Esophagus (tissue), 2 donors: ENCODE measurements at regions not wholly inside any gene's neighbourhood (a gene's known extent, or its start where the extent isn't known, plus 50 kb on each side); places are given as distances from the start of the nearest gene placed in this dataset.

Source experiments
- H3K27ac ChIP-seq, 2 donors: one replicate each; pipeline ENCODE4 v1.5.1; 2013; ENCODE audit warnings: low read depth in 2 of 2, mild to moderate bottlenecking in 2 of 2, inconsistent platforms in 1 of 2, low read length in 1 of 2, moderate library complexity in 1 of 2
- H3K27me3 ChIP-seq, 2 donors: one replicate each; pipeline ENCODE4 v1.6.1; 2013; ENCODE audit warnings: low read length in 2 of 2, control low read depth in 1 of 2, mild to moderate bottlenecking in 1 of 2; ENCODE audit not compliant: insufficient read depth in 2 of 2, control insufficient read depth in 1 of 2
- H3K36me3 ChIP-seq, 2 donors: one replicate each; pipeline ENCODE4 v1.6.1; 2013; ENCODE audit warnings: low read length in 1 of 2; ENCODE audit not compliant: control insufficient read depth in 2 of 2, insufficient read depth in 2 of 2
- H3K4me1 ChIP-seq, 2 donors: one replicate each; pipeline ENCODE4 v1.6.1; 2013; ENCODE audit warnings: low read length in 1 of 2; ENCODE audit not compliant: control insufficient read depth in 2 of 2, insufficient read depth in 2 of 2
- H3K4me3 ChIP-seq, 2 donors: one replicate each; pipeline ENCODE4 v1.5.1; 2013; ENCODE audit warnings: low read length in 2 of 2, mild to moderate bottlenecking in 2 of 2, low read depth in 1 of 2, moderate library complexity in 1 of 2
- H3K9me3 ChIP-seq, 2 donors: one replicate each; pipeline ENCODE4 v1.6.1; 2013; ENCODE audit warnings: mild to moderate bottlenecking in 2 of 2, low read depth in 1 of 2, low read length in 1 of 2, moderate library complexity in 1 of 2; ENCODE audit not compliant: control insufficient read depth in 2 of 2, insufficient read depth in 1 of 2
- WGBS, 2 donors: extraction: QIAGEN DNeasy Blood & Tissue Kit; methylation state at CpG; one replicate each; pipeline ENCODE4 v1.1.7; 2013; 5-methylcytosine and 5-hydroxymethylcytosine counted together
- donor health status: healthy with polysubstance abuse.
- donor health status: Bipolar disorder and iron deficiency.

DNA sequence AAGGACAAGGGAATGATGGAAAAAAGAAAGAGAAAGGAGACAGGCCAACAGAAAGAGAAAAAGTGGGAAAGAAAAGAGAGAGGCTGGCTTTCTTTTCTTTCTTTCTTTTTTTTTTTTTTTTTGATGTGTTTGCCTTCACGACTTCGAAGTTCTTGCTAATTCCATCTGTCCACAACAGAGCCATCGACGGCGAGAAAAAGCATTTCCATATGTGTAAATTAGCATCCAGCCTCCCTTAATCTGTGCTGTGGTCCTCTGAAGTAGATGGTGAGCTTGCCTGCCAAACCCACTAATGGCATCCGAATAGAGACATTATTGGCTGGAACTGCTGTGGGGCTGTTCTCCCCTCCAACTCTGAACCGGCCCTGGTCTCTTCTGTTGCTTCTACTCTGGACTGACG, 997.4 kb downstream of the BCL11B start:
- no peaks in the 10 kb centered on the region for H3K36me3 ChIP-seq
- WGBS, 2 donors, result 87 to 91% methylated on average over 8 of the region's 8 CpGs

DNA sequence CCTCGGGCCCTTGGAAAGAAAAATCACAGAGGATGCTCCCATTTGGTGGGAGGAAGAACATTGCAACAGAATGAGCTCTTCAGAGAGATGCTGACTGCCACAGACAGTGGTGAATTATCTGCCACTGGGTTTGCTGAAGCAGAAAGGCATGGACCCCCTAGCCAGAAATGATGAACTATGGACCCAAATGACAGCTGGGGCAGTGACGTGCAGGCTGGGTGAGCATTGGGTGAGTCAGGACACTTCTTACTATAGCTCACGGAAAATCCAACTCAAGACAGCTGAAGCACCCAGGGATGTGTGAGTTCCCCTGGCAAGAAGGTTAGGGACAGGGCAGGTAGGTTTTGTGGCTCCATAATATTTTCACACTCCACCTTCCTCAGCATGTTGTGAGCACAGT, 993.2 kb downstream of the BCL11B start:
- WGBS, 2 donors, result 72 to 87% methylated on average over 3 of the region's 3 CpGs
- Histone ChIP-seq H3K4me3 (no peak overlapping the region), H3K9me3 (peaks cover 0 to 3% of the 10 kb centered on the region in 2 donors), H3K27me3 (no peaks in the 10 kb centered on the region), H3K27ac (no peak overlapping the region), H3K36me3 (no peaks in the 10 kb centered on the region), H3K4me1 (no peaks in the 10 kb centered on the region)

More for the DNA sequence above, 997.4 kb downstream of the BCL11B start:
- Histone ChIP-seq H3K4me1 (no peaks in the 10 kb centered on the region), H3K4me3 (no peak overlapping the region), H3K9me3 (peaks cover 0 to 6% of the 10 kb centered on the region in 2 donors), H3K27ac (no peak overlapping the region), H3K27me3 (no peaks in the 10 kb centered on the region)

DNA sequence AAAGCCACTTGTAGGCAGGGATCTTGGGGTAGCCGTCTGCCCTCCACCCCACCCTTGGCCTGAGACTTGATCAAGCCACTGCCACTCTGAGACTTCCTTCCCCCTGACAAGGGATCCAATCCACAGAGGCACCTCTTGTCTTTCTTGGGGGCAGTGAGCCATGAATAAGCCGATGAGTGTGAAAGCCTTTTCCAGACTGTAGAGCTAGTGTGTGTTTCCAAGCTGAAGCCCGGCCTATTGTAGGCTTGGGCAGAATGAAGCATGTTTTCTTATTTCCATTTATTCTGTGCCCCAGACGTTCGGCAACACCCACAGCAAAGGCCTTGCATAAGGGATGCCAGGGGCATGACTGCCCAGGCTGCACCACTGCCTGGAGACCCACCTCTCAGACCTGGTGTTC, 991.6 kb downstream of the BCL11B start:
- H3K9me3 ChIP-seq, result peaks cover under 1 to 3% of the 10 kb centered on the region in 2 donors
- no peaks in the 10 kb centered on the region for H3K27me3 ChIP-seq
- no peaks in the 10 kb centered on the region for H3K4me1 ChIP-seq
- no peak overlapping the region for H3K27ac ChIP-seq
- 83 to 89% methylated on average over 5 of the region's 5 CpGs for WGBS, 2 donors
- no peak overlapping the region for H3K4me3 ChIP-seq
- no peaks in the 10 kb centered on the region for H3K36me3 ChIP-seq

DNA sequence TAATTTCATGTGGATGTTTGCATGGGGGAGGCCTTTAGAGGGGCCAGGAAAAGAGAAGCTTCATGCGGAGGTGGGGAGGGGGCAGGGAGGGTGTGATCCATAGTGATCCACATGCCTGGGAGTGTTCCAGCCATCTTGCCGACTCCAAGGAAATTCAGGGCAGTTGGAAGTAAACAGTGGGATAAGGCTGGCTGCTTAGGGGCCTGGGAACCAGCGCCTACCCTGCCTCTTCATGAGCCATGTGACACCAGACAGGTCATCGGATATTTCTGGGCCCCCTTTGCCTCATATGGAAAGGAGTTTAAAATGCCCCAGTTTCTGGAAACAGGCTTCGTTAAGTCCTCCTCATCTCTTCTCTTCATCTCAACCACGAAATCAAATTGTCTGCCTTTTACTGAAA, 983.2 kb downstream of the BCL11B start:
- H3K4me3 ChIP-seq, result no peak overlapping the region
- no peaks in the 10 kb centered on the region for H3K36me3 ChIP-seq
- peaks cover 0 to 3% of the 10 kb centered on the region in 2 donors for H3K9me3 ChIP-seq
- 86 to 87% methylated on average over 6 of the region's 6 CpGs for WGBS, 2 donors
- H3K27me3 ChIP-seq, result no peaks in the 10 kb centered on the region
- H3K27ac ChIP-seq, result no peak overlapping the region
- peaks cover 0 to 3% of the 10 kb centered on the region in 2 donors for H3K4me1 ChIP-seq

DNA sequence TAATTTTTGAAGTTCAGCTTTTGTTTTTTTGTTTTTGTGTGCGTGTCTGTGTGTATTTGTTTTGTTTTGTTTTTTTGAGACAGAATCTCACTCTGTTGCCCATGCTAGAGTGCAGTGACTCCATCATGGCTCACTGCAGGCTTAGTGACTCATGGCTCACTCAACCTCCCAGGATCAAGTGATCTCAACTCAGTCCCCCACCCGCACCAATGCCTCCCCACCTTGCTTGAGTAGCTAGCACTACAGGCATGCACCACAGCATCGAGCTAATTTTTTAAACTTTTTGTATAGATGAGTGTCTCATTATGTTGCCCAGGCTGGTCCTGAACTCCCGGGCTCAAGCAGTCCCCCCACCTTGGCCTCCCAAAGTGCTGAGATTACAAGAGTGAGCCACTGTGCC, 981.4 kb downstream of the BCL11B start:
- Histone ChIP-seq H3K4me1 (peaks cover 0 to 4% of the 10 kb centered on the region in 2 donors), H3K4me3 (no peak overlapping the region), H3K9me3 (peaks cover 0 to under 1% of the 10 kb centered on the region in 2 donors), H3K36me3 (no peaks in the 10 kb centered on the region), H3K27ac (no peak overlapping the region), H3K27me3 (no peaks in the 10 kb centered on the region)
- WGBS, 2 donors, result 64 to 80% methylated on average over 4 of the region's 4 CpGs

DNA sequence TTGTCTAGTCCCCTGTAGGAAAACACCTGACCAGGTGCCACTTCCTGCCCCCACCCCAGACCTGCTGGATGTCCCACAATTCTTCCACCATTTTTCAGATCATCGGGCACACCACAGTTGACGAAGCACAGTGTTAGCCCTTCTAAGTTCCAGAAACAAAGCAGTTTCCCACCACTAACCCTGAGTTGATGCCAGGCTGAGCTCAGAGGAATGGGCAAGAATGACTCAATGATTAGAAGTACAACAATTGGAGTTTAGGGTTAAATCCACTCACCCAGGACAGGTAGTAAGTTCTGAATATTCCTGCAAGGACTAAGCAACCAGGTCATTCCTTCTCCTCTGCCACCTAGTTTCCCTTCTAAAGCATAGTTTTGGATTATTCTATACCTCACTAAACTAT, 979.8 kb downstream of the BCL11B start:
- no peak overlapping the region for H3K27ac ChIP-seq
- no peaks in the 10 kb centered on the region for H3K9me3 ChIP-seq
- 87 to 97% methylated on average over 2 of the region's 2 CpGs for WGBS, 2 donors
- peaks cover 0 to 4% of the 10 kb centered on the region in 2 donors for H3K4me1 ChIP-seq
- H3K36me3 ChIP-seq, result no peaks in the 10 kb centered on the region
- no peak overlapping the region for H3K4me3 ChIP-seq
- no peaks in the 10 kb centered on the region for H3K27me3 ChIP-seq

DNA sequence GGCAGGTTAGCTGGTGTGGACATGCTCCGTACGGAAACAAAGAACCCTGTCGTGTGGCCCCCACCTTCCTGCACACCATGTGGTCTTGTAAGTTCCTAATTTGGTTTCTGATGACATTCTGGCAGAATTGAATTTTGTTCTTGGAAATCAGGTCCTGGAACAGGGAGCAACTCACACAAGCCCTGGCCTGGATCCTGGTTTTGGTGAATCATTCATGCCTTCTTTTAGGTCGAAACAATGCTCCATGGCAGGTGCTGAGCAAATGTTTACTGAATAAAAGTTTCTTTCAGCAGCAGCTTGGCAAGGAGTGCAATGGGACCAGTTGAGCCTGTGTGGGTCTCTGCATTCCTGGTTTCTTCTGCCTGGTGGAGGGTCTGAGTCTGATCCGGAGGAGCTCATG, 978.4 kb downstream of the BCL11B start:
- no peak overlapping the region for H3K4me3 ChIP-seq
- 45 to 50% methylated on average over 5 of the region's 5 CpGs for WGBS, 2 donors

DNA sequence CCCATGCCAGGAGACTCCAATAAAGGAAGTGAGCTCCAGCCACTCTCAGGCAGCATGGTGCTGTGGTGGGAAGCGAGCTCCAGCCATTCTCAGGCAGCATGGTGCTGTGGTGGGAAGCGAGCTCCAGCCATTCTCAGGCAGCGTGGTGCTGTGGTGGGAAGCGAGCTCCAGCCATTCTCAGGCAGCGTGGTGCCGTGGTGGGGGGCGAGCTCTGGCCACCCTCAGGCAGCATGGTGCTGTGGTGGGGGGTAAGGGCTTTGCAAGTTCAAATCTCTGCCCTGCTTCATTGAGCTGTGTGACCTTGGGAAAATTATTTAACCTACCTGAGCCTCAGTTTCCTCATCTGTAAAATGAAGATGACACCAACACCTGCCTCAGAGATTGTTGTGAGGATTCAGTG, 975.1 kb downstream of the BCL11B start:
- Histone ChIP-seq H3K27ac (no peak overlapping the region), H3K9me3 (no peaks in the 10 kb centered on the region), H3K4me1 (peaks cover 0 to 4% of the 10 kb centered on the region in 2 donors), H3K36me3 (no peaks in the 10 kb centered on the region), H3K4me3 (no peak overlapping the region), H3K27me3 (no peaks in the 10 kb centered on the region)
- WGBS, 2 donors, result 78 to 87% methylated on average over 7 of the region's 7 CpGs

More for the DNA sequence above, 978.4 kb downstream of the BCL11B start:
- Histone ChIP-seq H3K36me3 (no peaks in the 10 kb centered on the region), H3K4me1 (peaks cover 0 to 4% of the 10 kb centered on the region in 2 donors), H3K27me3 (no peaks in the 10 kb centered on the region), H3K9me3 (no peaks in the 10 kb centered on the region), H3K27ac (no peak overlapping the region)

DNA sequence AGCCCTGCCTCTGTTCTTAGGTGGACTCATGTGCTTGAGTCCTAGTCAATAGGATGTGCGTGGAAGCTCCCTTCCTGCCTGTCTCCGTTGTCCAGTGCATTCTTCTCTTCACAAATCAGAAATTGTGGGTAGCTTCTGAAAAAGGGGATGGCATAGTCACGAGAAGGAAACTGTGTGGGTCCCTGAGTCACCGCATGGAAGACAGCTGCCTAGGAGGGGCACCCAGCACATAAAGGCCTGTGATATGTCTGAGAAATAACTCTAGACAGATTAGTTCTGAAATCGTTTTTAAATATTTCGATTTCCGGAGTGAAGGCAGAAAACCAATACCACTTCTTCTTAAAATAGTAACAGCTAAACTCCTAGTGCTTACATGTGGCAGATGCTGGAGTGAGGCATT, 974.4 kb downstream of the BCL11B start:
- H3K27ac ChIP-seq, result no peak overlapping the region
- H3K4me1 ChIP-seq, result peaks cover 0 to 4% of the 10 kb centered on the region in 2 donors
- H3K9me3 ChIP-seq, result no peaks in the 10 kb centered on the region
- WGBS, 2 donors, result 90 to 91% methylated on average over 7 of the region's 7 CpGs
- H3K36me3 ChIP-seq, result no peaks in the 10 kb centered on the region
- H3K27me3 ChIP-seq, result no peaks in the 10 kb centered on the region
- H3K4me3 ChIP-seq, result no peak overlapping the region

DNA sequence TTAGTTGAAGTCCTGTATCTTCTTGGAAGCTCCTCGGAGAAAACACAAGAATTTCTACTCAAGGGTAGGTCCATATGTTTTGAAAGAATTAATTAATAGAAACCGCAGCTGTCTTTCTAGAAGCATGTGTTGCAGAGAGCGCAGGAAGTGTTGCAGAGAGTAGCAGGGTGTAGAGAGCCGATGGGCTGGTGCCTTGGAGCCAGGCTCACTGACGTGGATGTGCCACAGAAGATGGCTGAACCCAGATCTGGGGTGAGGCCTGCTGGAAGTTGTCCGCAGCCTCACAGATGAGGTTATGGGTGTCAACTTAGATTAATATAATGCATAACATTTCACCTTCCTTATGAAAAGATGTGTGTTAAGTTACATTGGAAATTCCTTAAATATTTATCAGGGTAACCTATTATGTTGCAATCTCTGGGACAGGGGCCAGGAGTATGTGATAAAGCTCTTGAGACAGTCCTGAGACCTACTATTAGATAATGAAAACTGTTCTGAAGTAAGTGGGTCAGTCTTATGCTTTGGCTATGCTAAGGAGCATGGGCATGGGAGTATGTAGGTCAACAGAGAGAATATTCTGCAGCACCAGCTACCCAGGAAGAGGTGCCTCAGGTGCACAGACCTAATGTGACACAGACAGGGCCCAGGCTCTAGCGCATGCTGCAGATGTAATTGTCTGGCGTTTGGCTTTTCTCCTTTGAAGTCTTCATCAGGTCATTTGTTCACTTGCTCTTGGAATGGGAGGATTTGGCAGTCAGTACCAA, 973.3 kb downstream of the BCL11B start:
- H3K4me1 ChIP-seq, result peaks cover 0 to 2% of the 10 kb centered on the region in 2 donors
- WGBS, 2 donors, result 88 to 92% methylated on average over 8 of the region's 8 CpGs
- H3K9me3 ChIP-seq, result no peaks in the 10 kb centered on the region
- H3K4me3 ChIP-seq, result no peak overlapping the region
- no peak overlapping the region for H3K27ac ChIP-seq
- no peaks in the 10 kb centered on the region for H3K36me3 ChIP-seq
- no peaks in the 10 kb centered on the region for H3K27me3 ChIP-seq
